Lower leg skin (tissue), 3 donors: ENCODE measurements at regions not wholly inside any gene's neighbourhood (a gene's known extent, or its start where the extent isn't known, plus 50 kb on each side); places are given as distances from the start of the nearest gene placed in this dataset.

Source experiments
- POLR2A ChIP-seq, 2 donors: fragments of 450-650 bp; IDR thresholded peaks; one replicate each; pipeline ENCODE4 v1.6.1; 2016 to 2017; ENCODE audit warnings: antibody characterized with exemption in 2 of 2, mild to moderate bottlenecking in 1 of 2, moderate library complexity in 1 of 2
- TF ChIP-seq, protein P1 (sequence below), 3 donors: fragments of 450-650 bp; IDR thresholded peaks; one replicate each; pipeline ENCODE4 v1.5.1; 2016; ENCODE audit warnings: antibody characterized with exemption in 3 of 3, mild to moderate bottlenecking in 3 of 3, moderate library complexity in 2 of 3

- TF ChIP-seq, protein P1, sequence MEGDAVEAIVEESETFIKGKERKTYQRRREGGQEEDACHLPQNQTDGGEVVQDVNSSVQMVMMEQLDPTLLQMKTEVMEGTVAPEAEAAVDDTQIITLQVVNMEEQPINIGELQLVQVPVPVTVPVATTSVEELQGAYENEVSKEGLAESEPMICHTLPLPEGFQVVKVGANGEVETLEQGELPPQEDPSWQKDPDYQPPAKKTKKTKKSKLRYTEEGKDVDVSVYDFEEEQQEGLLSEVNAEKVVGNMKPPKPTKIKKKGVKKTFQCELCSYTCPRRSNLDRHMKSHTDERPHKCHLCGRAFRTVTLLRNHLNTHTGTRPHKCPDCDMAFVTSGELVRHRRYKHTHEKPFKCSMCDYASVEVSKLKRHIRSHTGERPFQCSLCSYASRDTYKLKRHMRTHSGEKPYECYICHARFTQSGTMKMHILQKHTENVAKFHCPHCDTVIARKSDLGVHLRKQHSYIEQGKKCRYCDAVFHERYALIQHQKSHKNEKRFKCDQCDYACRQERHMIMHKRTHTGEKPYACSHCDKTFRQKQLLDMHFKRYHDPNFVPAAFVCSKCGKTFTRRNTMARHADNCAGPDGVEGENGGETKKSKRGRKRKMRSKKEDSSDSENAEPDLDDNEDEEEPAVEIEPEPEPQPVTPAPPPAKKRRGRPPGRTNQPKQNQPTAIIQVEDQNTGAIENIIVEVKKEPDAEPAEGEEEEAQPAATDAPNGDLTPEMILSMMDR (IDR thresholded peaks at IDR 0.05) = no peak
- no peak for TF ChIP-seq POLR2A (IDR thresholded peaks at IDR 0.05)
Measured at GRCh38 chr13:97752961-97753668, 200.4 kb upstream of the IPO5 start.
